ENCODE measurements at regions not wholly inside any gene's neighbourhood (a gene's known extent, or its start where the extent isn't known, plus 50 kb on each side); places are given as distances from the start of the nearest gene placed in this dataset.

GRCh38 chr10:44465401-44466115 lies 80.7 kb upstream of the CXCL12 start:
- TF ChIP-seq CTCF (IDR thresholded peaks at IDR 0.05 in 8 of 11, conservative IDR thresholded peaks at IDR 0.05 in 3 of 11) (no peak), POLR2A (IDR thresholded peaks at IDR 0.05) (no peak), POLR2AphosphoS5 (IDR thresholded peaks at IDR 0.05) (peak in 1 of 3 donors; percentile 26)

Measured in spleen (tissue), 7 donors.